ENCODE measurements at regions not wholly inside any gene's neighbourhood (a gene's known extent, or its start where the extent isn't known, plus 50 kb on each side); places are given as distances from the start of the nearest gene placed in this dataset.
"Not testable (repeated sequence)": the region's sequence is repeated elsewhere in the genome, so short reads cannot be mapped to it uniquely, and the experiment has no call there.

- DNase-seq, result no peak
Observed at GRCh38 chr12:25800101-25800500, 158.4 kb upstream of the RASSF8 start.

DNA sequence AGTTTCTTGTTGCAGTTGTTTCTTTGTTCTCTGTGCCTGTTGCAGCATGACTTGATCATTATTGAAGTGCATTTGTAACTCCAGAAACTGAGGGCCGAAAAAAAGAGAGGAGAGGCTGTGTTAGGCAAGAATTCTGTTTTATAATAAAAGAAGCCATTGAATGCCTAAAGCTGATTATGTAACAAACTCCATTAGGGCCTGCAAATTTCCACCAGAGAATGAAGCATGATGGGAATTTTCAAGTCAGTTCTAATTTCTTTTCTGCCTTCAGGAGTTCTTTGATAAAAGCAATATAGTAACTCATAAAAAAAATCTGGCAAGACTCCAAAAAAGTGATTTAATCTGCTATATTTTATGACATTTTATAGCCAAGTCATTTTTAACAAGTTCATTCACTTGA, 156.7 kb upstream of the RASSF8 start:
- no peak for DNase-seq

- no peak for DNase-seq
Observed at GRCh38 chr12:25802143-25802542, 156.3 kb upstream of the RASSF8 start.

- DNase-seq, result not testable (repeated sequence)
Observed at GRCh38 chr12:25803029-25803664, 155.3 kb upstream of the RASSF8 start.

DNA sequence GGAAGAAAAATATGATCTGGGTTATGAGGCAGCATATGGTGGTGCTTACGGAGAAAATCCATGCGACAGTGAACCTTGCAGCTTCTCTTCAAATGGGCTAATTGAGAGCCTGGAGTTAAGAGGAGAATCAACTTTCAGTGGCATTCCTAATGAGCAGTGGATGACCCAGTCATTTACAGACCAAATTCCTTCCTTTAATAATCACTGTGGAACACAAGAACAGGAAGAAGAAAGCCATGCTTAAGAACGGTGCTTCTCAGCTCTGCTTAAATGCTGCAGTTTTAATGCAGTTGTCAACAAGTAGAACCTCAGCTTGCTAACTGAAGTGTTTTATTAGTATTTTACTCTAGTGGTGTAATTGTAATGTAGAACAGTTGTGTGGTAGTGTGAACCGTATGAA, 154.2 kb upstream of the RASSF8 start:
- DNase-seq, result not testable (repeated sequence)

GRCh38 chr12:25806271-25806670, 152.2 kb upstream of the RASSF8 start:
- DNase-seq, result peak in 1 of 2 donors; percentile 1

DNA sequence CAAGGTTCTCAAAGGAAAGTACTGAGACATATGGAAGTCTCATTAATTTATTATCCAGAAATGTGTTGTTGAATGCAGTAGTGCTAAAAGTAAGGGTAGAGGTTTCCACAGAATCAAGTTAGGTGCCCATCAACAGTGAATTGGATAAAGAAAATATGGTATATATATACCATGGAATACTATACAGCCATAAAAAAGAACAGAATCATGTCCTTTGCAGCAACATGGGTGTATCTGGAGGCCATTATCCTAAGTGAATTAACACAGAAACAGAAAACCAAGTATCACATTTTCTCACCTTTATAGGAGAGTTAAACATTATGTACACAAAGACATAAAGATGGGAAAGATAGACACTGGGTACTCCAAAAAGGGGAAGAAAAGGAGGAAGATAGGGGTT, 149.9 kb upstream of the RASSF8 start:
- DNase-seq, result no peak

- no peak for DNase-seq
Observed at GRCh38 chr12:25810683-25811082, 147.8 kb upstream of the RASSF8 start.

GRCh38 chr12:25811656-25812126, 146.8 kb upstream of the RASSF8 start:
- no peak for DNase-seq

GRCh38 chr12:25812295-25812694, 146.2 kb upstream of the RASSF8 start:
- no peak for DNase-seq

DNA sequence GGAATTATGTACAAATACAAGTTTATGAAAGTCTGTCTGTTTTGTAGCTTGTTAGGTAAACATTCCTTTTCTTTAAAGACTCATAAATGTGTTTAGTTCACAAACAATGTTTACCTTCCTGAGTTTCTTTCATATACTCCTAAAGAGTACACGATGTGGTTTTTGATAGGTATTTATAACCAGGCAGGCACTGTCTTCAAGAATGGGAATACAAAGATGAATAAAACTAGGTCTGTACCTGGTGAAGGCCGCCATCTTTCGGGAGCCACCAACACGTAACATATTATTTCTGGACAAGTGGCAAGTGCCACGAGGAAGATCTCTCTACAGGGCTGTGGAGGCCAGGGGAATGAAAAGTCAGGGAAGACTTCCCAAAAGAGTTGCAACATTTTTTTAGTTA, 144.6 kb upstream of the RASSF8 start:
- DNase-seq, result no peak

GRCh38 chr12:25816637-25817036, 141.8 kb upstream of the RASSF8 start:
- no peak for DNase-seq

DNA sequence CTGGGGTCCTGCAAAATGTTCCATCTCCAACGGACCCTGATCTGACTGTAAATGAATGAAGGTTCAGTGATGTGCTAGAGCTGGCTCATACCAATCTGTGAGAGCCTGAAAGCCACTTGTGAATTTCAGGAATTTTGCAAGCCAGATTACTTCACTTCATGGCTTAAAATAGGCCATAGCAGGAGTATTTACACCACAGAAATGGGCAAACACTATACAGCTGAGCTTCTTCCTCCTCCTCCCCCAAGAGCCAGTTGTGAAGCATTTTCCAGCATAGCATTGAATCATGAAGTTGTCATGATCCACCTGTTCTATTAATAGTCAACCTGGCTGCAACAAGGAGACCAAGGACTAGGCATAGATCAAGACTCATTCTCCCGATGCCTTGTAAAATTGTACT, 141.3 kb upstream of the RASSF8 start:
- DNase-seq, result no peak

DNA sequence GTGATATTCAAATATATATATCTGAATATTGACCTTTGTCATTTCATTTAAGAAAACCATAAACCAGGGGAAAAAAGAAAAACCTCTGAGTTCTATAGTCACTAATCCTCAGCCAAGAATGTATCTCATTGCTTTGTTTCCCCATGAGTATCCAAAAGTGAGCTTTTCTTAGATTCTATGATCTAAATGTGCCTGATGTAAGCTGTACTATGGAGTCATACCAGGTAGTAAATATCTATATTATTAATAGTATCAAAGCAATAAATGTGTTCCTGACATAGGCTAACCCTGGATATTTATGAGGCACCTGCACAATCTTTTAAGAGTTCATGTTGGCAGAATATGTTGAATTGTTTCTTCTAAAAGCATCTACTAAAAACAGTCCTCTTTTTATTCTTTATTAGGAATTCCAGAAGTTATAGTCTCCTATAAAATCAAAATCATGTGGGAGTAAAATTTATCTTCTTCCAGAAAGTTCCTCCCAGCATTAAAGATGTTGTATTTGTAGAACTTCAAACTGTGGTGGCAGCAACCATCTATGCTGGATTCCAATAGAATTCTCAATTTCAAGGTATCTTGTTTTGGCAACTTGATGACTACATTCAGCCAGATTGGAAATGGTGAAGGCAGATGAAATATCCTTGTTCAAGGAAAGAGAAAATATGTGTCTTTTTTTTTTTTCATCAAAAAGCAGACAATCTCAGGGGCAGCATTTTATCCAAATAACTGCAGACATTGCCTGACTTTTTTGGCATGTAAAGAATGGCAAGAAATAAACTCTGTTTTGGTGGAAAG, 139.7 kb upstream of the RASSF8 start:
- no peak for DNase-seq

DNA sequence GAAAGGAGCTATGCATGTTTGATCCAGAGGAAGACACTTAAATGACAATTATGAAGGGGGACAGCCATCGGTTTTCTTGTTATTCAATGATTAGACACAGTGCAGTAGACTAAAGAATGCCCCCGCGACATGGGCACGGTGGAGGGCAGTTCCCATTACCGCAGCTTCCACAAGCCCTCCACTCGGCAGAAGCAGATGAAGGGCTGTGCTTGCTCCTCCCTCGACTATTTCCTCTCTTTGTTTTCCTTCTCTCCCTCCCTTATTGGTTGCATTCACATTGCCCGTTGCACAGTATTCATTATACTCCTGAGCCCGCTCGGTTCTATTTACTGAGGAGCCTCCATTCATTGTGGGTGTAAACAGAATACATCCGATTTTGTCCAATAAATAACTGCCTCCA, 138.8 kb upstream of the RASSF8 start:
- DNase-seq, result no peak

DNA sequence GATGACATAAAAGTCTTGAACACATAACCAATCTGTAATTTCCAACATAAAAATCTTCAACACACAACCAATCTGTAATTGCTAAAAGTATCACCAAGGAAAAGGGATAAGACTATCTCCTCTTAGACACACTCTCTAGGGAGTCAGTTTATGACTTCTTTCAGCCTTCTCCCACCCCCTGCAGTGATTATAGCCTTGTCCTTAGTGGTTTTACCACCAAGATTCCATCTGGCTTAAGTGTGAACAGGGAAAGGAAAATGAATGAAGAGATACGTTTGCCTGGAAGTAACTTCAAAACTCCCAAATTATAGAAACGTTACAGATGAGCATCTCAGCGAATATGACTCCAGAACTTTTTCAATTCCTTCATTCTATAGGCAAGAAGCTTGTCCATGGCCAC, 136.2 kb upstream of the RASSF8 start:
- DNase-seq, result no peak

- no peak for DNase-seq
Observed at GRCh38 chr12:25824734-25825133, 133.7 kb upstream of the RASSF8 start.

- DNase-seq, result no peak
Observed at GRCh38 chr12:25825446-25825845, 133.0 kb upstream of the RASSF8 start.

DNA sequence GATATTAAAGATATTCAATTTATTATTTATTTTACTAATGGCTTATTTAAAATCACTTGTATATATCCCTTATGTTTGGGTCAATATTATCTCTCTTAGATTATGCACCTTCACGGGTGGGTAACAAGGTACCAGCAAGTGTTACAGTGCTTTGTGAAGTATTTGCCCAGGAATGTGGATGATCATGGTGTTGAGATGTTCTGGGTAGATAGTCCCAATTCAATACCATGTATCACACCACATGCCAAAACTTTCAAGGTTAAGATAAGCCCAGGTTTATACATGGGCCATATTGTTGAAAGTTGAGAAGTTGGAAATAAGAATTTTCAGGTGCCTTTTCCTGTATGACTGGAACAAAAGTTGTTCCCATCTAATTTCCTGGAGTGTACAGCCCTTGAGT, 131.3 kb upstream of the RASSF8 start:
- DNase-seq, result no peak

DNA sequence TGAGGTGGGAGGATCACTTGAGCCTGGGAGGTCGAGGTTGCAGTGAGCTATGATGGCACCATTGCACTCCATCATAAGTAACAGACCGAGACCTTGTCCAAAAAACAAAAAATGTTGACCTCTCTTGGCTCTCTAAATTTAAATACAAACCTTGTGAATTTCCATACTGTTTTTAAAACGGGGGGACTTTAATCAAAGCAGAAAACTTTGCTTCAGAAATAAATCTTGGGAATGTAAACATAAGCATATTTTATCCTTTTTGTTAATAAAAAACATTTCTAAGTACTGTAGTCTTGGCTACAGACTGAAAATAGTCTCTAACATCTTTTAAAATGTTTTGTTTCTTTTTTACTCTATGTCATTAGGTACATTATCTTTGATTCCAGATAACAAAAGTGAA, 130.7 kb upstream of the RASSF8 start:
- DNase-seq, result no peak

DNA sequence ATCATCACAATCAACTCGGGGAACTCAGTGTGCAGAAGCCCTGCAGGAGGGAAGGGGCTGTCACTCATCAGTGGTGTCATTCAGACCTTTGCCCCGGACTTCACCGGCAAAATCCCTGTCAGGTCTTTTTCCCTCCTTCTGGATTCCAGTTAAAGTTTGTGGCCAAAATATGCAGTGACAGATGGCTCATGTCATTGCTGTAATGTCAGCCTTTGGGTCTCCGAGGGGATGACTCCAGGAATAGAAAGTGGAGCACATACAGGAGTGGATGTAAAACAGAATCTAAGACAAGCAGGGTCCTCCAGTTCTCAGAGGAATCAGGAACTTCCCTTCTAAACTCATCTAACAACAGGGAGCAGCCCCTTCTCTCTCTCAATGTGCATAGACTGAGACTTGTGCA, 130.3 kb upstream of the RASSF8 start:
- DNase-seq, result no peak

DNA sequence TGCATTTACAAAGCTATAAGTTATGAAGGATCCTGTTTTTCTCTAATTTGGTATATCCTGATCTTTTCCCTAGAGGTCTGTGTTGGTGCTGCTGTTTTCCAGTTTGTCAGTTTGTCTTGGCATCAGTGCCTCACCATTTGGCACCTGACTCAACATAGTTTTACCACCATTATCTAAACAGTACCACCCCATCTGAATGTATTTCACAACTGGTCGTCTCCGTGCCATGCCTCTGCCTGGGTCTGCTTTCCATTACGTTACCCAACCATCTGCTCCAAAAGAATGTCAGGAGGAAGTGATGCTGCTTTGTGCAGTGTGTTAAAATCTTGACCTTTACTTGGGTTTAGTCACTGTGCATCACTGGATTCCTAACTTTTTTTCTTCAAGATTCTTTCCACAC, 129.3 kb upstream of the RASSF8 start:
- DNase-seq, result no peak

DNA sequence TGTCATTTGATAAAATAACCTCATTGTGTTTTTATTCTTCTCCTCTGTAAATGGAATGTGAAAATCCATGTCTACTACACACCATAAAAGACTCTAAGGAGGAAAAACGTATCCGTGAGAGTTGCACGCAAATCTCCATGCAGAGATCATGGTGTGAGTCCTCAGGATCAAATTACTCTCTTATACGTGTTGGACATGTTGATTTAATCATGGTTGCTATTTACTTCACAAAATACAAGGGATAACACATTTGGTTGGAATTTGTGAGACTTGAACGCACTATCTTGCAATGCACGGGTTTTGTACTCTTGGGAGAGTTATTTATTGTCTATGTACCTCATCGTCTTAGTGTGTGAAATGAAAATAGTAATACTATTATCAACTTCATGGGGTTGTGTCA, 128.0 kb upstream of the RASSF8 start:
- no peak for DNase-seq

- DNase-seq, result no peak
Observed at GRCh38 chr12:25833657-25834056, 124.8 kb upstream of the RASSF8 start.

GRCh38 chr12:25835385-25835784, 123.1 kb upstream of the RASSF8 start:
- no peak for DNase-seq

All from stimulated activated CD4-positive, alpha-beta T cell treated with anti-CD3 and anti-CD28 coated beads, Interleukin-2, amount 100 ng/mL, for 24 hours (primary cell).